ENCODE measurements at regions not wholly inside any gene's neighbourhood (a gene's known extent, or its start where the extent isn't known, plus 50 kb on each side); places are given as distances from the start of the nearest gene placed in this dataset.

GRCh38 chr10:109432281-109432680, 491.0 kb downstream of the XPNPEP1 start:
- TF ChIP-seq EZH2 (IDR thresholded peaks at IDR 0.05; ENCODE audit: insufficient read depth, poor library complexity, severe bottlenecking) (no peak), EZH2phosphoT487 (IDR thresholded peaks at IDR 0.05; ENCODE audit: insufficient read depth, low read depth) (no peak)

All from GM23248 (cell line).